Activated CD4-positive, alpha-beta T cell treated with anti-CD3 and anti-CD28 coated beads, Interleukin-2, amount 50 U/mL, for 48 hours (primary cell): ENCODE measurements at regions not wholly inside any gene's neighbourhood (a gene's known extent, or its start where the extent isn't known, plus 50 kb on each side); places are given as distances from the start of the nearest gene placed in this dataset.

ENCODE experiments used
- DNase-seq, 2 experiments: peaks; one replicate each; pipeline ENCODE4 v3.0.0-alpha.2; 2020

GRCh38 chr1:81032374-81032773 is 768.4 kb upstream of the ADGRL2 start:
- no peak for DNase-seq

DNA sequence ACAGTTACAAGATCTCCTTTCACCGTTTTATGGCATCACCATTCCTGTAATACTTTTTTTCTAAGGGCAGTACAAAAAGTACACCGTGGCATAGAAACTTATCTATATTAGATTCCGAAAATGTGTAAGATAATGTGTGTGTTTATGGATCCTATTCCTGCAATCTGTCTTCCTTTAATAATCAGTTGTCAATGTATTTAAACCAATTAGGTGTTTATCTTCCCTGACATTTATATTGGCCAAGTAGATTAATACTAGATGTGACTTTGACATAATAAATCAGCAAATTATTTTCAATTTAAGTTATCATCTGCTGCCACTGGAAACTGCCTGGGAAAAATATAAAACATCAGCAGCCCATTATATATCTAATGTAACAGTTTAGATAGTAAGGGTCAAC is 770.3 kb upstream of the ADGRL2 start:
- DNase-seq: no peak

DNA sequence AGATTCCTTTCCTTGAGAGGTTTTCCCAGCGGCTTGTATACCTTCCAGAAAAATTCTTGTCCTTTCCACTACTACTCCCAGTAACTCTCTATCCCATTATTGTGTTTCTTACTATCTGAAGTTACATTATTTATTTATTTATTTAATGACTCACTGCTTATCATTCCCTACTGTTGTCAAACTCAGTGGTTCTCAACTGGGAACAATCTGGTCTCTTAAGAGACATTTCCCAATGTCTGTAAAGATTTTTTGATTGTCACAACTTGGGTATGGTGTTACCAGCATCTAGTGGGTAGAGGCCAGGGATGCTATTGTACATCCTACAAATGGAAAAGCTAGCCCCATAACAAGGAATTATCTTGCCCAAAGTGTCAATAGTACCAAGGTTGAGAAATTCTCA is 771.5 kb upstream of the ADGRL2 start:
- DNase-seq: no peak

GRCh38 chr1:81023187-81023724 is 777.5 kb upstream of the ADGRL2 start:
- no peak for DNase-seq

DNA sequence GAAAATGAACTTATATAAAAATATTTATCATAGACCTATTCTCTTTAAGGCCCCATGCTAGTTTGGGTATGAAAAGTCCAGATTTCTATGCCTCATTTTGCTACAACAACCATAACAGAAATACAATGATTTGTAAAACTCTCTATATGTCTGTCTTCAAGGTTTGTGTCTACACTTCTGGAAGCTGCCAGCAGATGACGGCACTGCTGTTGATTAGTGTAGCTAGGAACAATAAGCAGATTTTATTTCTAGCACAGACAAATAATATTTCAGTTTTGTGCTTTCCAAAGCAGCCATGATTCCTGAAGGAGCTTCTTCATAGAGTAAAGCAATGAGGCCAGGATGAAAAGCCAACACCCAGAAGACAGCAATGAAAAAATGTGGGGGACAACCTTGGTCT is 779.6 kb upstream of the ADGRL2 start:
- no peak for DNase-seq

DNA sequence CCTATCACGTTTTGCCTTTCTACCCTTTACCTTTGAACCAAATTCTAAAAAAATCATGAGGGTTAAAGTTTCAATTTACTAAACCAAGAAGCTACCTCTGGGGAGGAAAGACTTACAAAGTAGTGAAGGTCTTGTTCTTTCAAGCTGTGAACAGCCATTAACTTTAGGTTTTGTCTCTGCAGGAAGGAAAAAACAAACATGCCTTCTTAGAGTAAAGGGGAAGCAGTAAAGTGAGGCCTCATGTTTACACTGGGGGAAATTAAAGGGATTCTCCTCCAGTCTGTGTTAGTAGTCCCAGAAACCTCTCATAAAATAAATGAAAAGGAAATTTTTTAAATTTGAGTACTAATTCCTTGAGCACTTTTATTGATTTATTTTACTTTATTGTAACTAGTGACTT is 780.2 kb upstream of the ADGRL2 start:
- no peak for DNase-seq

GRCh38 chr1:81010126-81010525 is 790.6 kb upstream of the ADGRL2 start:
- no peak for DNase-seq

- DNase-seq: no peak
Measured at GRCh38 chr1:81008293-81008692, 792.4 kb upstream of the ADGRL2 start.

GRCh38 chr1:81007024-81007423 is 793.7 kb upstream of the ADGRL2 start:
- DNase-seq: no peak

DNA sequence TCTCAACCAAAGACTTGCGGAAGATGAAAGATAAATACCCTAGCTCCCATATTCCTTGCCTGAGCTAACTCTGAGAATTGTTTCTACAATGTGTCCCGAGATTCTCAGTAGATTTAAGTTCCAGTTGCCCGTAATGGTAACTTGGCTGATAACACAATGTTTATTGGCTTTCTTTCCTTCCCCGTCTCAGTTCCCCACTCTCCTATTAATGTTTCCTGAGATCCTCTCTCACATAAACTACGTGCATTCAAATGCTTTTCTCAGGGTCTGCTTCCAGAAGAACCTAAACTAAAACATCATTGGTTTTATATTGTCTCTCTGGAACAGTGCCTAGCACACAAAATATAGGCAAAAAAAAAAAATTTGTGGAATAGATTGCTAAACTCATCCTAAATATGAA is 794.2 kb upstream of the ADGRL2 start:
- no peak for DNase-seq

DNA sequence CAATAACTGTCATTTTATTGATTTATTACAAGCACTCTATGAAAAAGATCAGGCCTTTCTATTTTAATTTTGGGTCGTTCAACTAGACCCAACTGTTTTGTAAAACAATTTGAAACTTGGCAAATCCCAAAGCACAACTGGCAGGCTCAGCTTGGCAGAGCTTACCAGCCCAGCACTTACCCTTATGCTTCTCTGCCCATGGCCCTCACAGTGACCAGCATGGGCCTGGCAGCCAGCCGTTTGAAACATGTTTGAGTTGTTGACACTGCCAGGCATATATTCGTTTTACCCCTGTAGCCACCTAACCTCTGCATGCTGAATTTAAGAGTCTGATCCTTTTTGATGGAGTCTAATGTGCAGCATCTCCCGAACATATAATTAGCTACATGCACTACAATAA is 796.7 kb upstream of the ADGRL2 start:
- DNase-seq: no peak

GRCh38 chr1:80994934-80995333 is 805.8 kb upstream of the ADGRL2 start:
- DNase-seq: no peak

DNA sequence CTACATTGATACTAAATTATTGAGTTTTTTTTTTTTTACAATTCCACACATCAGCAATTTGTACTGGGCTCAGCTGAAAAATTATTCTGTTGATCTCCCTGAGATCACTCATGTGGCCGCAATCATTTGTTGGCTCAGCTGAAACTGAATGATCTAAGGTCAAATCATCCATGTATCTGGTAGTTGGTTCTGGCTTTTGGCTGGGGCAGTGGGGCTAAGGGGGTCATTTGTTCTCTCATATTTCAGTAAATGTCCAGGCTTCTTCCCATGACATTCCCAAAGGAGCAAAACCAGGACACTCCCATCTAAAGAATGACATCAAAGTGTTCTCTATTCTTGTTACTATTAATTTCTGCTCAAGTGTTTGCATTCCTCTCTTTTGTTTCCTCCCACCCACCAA is 806.7 kb upstream of the ADGRL2 start:
- DNase-seq: no peak

DNA sequence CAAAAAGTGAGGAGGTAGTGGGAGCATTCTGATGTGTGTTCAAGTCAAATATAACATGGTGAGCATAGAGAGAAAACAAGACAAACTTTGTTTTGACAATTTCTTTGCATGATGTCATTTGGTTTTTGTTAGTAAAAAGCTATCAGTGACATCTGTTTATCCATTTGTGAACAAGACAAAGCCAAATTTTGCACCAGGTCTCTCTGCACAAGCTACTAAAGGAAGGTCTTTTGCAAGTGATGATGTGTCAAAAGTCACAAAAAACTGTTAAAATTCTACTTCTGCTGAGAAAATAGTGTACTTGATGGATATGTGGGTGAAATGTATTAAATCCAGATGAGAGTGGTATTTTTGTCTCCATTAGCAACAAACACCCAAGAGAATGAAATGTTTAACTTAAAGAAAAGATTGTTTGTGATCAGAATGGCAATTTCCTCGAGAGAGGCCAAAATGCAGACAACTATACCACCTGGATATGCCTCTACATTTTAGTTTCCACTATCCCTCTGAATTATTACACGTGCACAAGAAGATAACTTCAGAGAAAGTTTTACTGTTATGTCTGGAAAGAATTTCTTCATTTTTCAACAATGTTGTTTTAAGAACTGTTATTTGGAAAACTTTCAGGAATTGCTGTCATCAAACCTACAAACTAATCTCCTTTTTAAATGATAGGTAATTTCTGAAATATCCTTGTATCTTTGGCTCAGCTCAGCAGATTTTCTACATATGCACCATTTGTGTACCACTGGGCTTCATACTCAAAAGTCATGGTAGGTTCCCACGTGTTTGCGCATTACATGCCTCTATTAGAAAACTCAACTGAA is 807.4 kb upstream of the ADGRL2 start:
- no peak for DNase-seq

GRCh38 chr1:80989455-80989854 is 811.3 kb upstream of the ADGRL2 start:
- no peak for DNase-seq

DNA sequence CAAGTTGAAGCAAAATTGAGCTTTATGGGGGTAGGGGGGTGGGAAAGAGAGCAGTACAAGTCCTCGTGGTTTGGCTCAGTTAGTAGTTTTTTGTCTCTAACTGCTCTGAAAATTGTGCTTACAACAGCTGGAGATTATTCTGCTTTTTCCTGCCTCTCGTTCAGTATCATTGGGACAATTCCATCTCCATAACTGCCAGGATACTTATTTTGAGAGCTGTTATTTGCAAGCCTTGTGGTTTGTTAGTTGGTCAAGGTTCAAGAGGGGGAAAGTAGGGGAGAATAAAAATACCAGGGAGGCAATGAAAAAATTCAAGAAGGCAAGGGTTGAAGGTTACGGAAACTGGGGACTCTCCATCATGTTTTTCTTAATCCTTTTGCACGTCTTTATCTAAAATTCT is 811.8 kb upstream of the ADGRL2 start:
- no peak for DNase-seq

DNA sequence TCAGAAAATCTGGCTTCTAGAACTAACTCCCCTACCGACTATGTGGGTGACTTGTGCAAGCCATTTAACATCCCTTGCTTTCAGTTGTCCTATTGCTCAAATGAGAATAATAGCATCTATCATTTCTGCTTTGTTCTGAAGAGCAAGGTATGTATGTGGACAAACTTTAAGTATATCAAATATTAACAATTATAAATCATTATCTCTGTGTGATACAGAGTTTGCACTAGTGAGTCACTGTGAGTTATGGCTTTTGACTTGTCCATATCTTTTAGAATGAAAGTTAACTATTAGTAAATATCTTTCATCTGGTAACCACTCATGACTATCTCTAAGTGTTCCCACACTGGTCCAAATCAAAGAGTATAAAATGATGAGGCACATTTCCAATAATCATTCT is 812.9 kb upstream of the ADGRL2 start:
- no peak for DNase-seq

DNA sequence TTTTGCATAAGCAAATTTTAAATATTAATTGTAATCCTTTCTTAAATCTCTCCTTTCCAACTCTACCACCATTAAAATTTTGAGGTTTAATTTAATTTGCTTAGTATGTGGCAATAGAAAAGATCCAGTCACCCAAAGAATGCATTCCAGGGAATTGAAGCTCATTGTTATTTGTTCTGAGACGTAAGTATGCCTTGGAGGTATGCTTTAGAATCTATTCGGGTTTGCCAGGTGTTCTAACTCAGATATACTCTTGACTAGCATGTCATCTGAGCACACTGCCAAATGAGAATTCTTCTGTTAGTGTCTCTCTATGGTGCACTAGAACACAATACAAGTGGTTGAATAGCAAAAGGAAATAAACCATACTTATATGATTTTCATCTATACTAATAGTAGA is 813.6 kb upstream of the ADGRL2 start:
- no peak for DNase-seq

GRCh38 chr1:80982831-80983230 is 817.9 kb upstream of the ADGRL2 start:
- no peak for DNase-seq

GRCh38 chr1:80973101-80973500 is 827.6 kb upstream of the ADGRL2 start:
- no peak for DNase-seq

DNA sequence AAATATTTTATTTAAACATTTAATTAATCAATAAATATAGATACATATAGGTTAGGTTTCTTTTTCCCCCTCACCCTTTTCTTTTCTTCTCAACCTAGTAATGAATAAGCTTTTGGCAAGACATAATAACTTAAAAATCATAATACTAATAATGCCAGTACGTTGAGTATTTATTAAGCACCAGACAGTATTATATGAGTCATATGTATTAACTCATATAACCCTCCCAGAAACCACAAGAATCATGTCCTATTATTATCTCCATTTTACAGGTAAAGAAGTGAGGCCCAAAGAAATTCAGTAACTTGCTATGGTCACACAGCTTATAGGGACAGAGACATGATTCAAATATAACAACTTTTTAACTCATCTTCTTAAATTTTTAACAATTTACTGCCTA is 834.5 kb upstream of the ADGRL2 start:
- DNase-seq: no peak

DNA sequence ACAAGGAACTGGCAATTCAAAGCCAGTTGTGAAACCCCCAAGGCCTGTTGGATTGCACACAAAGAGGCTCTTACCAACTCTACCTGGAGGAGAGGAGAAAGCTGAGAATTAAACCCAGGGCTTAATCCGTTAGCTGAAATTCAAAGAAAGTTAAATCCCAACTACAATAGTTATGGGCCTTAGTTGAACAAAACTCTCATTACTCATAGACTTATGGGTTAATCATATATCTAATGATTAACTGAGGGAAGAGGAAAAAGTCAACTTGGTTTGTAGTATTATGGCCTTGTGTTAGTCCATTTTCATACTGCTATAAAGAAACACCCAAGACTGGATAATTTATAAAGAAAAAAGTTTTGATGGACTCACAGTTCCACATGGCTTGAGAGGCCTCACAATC is 838.2 kb upstream of the ADGRL2 start:
- DNase-seq: no peak

DNA sequence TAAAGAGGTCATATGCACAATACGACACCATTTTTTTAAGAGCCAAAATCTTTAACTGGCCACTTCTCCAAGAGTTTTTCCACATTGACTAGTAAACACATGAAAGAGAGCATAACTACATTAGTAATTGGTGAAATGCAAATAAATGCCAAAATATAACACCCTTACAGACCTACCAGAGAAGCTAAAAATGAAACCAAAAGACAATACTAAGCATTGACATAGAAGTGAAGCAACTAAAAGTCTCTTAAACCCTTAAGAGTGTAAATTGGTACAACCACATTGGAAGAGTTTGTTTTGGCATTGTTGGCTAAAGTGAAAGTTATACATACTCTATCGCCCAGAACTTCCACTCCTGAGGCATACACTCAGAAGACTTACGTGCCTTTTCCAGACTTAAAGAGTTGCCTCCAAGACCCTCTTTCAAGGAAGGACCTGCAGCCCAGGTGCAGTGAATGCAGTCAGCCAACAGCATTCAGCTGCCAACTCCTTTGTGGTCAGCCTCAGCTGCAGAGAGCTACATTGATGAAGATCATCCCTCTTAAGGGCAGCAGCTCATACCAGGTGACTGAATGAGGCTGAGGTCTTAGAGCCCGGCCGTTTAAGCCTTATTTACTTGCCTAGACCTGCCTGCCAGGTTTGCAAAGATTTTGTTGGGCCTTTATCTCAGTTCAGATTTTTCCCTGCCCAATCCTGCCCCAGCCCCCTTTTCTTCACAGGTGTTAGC is 839.1 kb upstream of the ADGRL2 start:
- DNase-seq: no peak

GRCh38 chr1:80933346-80933745 is 867.4 kb upstream of the ADGRL2 start:
- no peak for DNase-seq
